VCaP (cell line): ENCODE measurements at regions not wholly inside any gene's neighbourhood (a gene's known extent, or its start where the extent isn't known, plus 50 kb on each side); places are given as distances from the start of the nearest gene placed in this dataset.
A peak's percentile ranks its signal among the peaks of the same experiment; 100 is the strongest.

Source experiments
- H3K27ac ChIP-seq: fragments of 450-650 bp; 2 replicates; pipeline ENCODE4 v1.5.1; 2017
- TF ChIP-seq, protein P1 (sequence below): fragments of 450-650 bp; conservative IDR thresholded peaks from 2 replicates; pipeline ENCODE4 v1.5.1; 2017; ENCODE audit warnings: mild to moderate bottlenecking, moderate library complexity

DNA sequence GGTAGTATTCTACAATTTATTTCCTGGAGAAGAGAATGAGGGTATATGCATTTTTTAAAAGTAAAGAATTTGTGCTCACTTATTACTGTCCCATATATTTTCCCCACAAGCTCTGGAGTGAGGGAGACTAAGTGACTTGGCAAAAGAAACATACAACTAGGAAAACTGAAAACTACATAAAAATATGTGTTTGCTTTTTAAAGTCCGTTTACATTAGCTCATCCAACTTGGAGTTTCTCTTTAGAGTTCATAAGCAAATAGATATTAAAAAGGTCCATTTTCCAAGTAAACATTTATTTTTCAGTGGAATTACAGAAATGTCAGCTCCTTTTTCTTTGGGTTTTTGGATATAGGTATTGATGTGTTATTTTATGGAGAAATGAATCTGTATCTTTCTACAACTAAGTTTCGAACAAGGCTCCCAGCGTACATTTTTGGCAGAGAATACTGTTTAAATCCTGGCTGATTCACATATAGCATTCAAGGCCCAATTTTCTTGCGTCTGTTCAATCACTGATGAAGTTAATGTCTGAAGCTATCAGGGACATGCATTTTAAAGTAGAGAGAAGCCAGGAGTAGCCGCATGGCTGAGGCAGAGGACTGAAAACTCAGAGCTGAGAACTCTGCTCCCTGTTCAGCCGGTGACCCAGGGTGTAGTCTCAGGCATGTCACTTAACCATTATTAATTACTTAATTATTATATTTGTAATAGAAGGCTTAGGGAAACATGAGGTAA, 729.4 kb downstream of the EFNB2 start:
- no peak overlapping the region for H3K27ac ChIP-seq
- TF ChIP-seq, protein P1, sequence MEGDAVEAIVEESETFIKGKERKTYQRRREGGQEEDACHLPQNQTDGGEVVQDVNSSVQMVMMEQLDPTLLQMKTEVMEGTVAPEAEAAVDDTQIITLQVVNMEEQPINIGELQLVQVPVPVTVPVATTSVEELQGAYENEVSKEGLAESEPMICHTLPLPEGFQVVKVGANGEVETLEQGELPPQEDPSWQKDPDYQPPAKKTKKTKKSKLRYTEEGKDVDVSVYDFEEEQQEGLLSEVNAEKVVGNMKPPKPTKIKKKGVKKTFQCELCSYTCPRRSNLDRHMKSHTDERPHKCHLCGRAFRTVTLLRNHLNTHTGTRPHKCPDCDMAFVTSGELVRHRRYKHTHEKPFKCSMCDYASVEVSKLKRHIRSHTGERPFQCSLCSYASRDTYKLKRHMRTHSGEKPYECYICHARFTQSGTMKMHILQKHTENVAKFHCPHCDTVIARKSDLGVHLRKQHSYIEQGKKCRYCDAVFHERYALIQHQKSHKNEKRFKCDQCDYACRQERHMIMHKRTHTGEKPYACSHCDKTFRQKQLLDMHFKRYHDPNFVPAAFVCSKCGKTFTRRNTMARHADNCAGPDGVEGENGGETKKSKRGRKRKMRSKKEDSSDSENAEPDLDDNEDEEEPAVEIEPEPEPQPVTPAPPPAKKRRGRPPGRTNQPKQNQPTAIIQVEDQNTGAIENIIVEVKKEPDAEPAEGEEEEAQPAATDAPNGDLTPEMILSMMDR = no peak

DNA sequence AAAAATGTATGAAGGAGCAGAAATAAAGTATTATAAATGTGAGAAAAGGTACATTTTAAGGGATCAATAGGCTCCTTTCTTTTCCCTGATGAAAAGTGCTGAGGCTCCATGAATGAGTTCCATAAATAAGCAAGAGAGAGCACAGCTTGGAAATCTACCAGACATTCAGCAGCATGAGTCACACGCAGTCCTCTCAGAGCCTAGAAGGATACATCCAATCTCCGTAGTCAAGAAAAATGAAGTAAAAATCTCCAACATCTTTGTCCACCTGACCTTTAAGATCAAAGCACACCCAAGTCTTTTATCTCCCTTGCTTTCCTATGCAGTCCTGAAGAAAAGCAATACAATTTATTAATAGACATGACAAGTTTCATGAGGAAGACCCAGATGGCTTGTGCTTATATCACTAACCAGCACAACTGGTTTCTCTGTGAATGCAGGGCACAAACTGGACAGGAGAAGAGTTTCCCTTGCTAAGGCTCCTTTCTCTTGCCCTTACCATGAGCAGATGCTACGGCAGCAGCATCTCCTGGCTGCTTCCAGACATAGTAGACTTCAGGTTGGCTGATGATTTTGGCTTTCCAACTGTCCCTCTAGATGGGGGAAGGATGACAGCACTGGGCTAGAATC, 730.8 kb downstream of the EFNB2 start:
- H3K27ac ChIP-seq = no peak overlapping the region
- TF ChIP-seq, protein P1 = no peak

DNA sequence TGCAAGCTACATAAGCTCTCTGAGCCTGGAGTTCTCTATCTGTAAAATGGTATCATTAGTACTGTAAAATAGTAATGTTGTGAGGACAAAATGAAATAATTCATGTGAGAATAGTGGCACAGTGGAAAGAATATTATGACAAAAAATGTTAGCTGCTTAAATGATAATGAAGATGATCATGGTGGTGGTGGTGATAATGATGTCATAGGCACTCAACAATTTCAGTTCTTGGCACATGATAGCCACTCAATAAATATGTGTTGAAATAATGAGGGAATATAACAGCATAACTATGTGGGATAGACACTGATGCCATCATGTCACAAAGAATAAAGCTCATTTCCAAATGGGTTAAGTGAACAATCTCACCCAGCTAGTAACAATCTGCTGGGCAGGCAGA, 736.3 kb downstream of the EFNB2 start:
- H3K27ac ChIP-seq = no peak overlapping the region
- TF ChIP-seq, protein P1 = no peak

DNA sequence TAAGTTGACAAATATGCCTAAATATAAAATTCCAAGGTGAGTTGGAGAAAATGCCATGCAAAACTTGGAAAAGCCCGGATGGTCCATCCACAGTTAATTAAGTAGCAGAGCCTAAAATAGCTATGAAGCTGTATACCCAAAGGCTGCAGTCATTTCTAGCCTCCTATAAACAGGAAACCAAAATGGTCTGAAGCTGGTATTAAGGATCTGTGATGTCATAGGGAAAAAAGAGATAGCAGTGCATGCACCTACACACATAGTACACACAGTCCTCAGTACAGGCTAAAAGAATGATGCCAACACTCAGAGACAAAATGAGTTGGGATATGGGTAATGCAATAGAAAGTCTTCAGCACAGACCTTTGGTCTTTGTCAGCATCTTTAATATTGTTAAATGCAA, 736.9 kb downstream of the EFNB2 start:
- TF ChIP-seq, protein P1 = no peak
- H3K27ac ChIP-seq = no peak overlapping the region

DNA sequence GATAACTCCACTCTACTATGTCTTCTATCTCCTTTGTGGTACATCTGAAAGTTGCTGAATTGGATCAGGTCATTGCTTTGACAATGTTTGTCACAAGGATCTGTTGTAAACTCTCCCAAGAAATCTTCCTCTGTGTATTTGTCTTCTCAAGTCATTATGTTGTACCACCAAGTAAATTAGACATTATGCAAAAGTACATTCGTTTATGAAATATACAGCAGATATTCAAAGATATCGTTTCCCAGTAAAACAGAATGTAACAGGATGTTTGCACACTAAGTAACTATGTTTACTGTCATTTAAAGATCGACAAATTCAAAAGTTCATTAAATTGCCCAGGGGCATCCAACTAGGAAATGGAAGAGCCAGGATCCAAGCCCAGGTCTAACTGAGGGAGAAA, 739.4 kb downstream of the EFNB2 start:
- TF ChIP-seq, protein P1 = no peak
- peak overlapping the region; percentile 54 for H3K27ac ChIP-seq

DNA sequence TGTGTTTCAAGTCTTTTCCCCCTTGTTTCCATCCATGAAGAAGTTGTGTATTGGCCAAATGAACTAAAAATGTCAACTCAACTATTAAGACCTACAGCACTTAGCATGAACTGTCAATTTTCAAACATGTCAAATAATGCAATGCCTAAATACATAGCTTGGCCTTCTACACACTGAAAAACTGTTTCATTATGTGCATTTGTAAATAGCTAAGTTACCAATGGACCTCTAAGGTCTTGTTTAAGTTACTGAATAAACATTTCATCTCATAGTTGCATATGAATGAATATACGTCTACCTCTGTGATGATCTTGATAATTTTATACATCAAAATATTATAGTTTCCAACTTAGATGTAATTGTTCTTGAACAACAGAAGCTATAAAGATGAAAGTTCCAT, 744.5 kb downstream of the EFNB2 start:
- H3K27ac ChIP-seq = no peak overlapping the region
- TF ChIP-seq, protein P1 = no peak

DNA sequence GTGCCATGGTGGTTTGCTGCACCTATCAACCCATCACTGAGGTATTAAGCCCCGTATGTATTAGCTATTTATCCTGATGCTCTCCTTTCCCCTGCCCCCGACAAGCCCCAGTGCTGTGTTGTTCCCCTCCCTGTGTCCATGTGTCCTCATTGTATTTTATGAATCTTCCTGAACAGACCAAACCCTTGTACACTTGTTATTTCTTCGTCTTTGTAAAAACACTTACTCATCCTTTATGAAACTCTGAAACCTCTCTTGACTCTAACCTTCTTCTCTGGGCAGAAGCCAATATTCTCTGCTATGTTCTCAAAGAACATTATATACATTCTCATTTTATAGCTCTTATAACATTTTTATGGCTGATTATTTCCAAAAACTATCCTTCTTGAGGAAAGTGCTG, 746.9 kb downstream of the EFNB2 start:
- no peak overlapping the region for H3K27ac ChIP-seq
- TF ChIP-seq, protein P1 = no peak
